ENCODE measurements at regions not wholly inside any gene's neighbourhood (a gene's known extent, or its start where the extent isn't known, plus 50 kb on each side); places are given as distances from the start of the nearest gene placed in this dataset.

- H3K27me3 Mint-ChIP-seq (ENCODE audit: insufficient read depth, unreplicated experiment): peaks cover 4% of the 10 kb centered on the region
- H3K27me3 ChIP-seq (replicated peaks; ENCODE audit: control insufficient read depth, insufficient read depth, low read length): no peaks in the 10 kb centered on the region
- ChIA-PET POLR2A (no interaction called here), CTCF (no interaction called here)
- no TSS peak for BruUV-seq (replicated peaks)
- H3K4me1 ChIP-seq: no peaks in the 10 kb centered on the region
- no peaks in the 10 kb centered on the region for H3K4me1 Mint-ChIP-seq (ENCODE audit: low read depth, unreplicated experiment)
- no peaks in the 10 kb centered on the region for H3K36me3 Mint-ChIP-seq (ENCODE audit: insufficient read depth, unreplicated experiment)
- no peaks in the 10 kb centered on the region for H3K9me3 ChIP-seq
- no peak overlapping the region for H3K4me3 Mint-ChIP-seq (ENCODE audit: unreplicated experiment)
- peaks cover 10% of the 10 kb centered on the region for H3K9me3 Mint-ChIP-seq (ENCODE audit: unreplicated experiment)
- no peak for DNase-seq
- no peak overlapping the region for H3K4me3 ChIP-seq (ENCODE audit: low read depth, low read length)
- H3K36me3 ChIP-seq (ENCODE audit: control insufficient read depth, insufficient read depth, low read length): no peaks in the 10 kb centered on the region
- no peak overlapping the region for H3K27ac Mint-ChIP-seq (ENCODE audit: unreplicated experiment)
- intact Hi-C loops (cut with micrococcal nuclease; ENCODE audit: unreplicated experiment): no loop called here
- no peak for TF ChIP-seq CTCF (IDR thresholded peaks at IDR 0.05; ENCODE audit: insufficient read depth in 1 of 2, low read depth in 1 of 2, low read length in 1 of 2, severe bottlenecking in 1 of 2, unreplicated experiment in 1 of 2)
Observed at GRCh38 chr2:67828066-67828465, 234.7 kb downstream of the C1D start.

GRCh38 chr2:67829470-67829869 is 233.3 kb downstream of the C1D start:
- H3K36me3 ChIP-seq (ENCODE audit: control insufficient read depth, insufficient read depth, low read length): no peaks in the 10 kb centered on the region
- no peak for DNase-seq
- Mint-ChIP-seq H3K4me3 (ENCODE audit: unreplicated experiment) (no peak overlapping the region), H3K27me3 (ENCODE audit: insufficient read depth, unreplicated experiment) (peaks cover 4% of the 10 kb centered on the region), H3K27ac (ENCODE audit: unreplicated experiment) (no peak overlapping the region), H3K36me3 (ENCODE audit: insufficient read depth, unreplicated experiment) (no peaks in the 10 kb centered on the region), H3K4me1 (ENCODE audit: low read depth, unreplicated experiment) (no peaks in the 10 kb centered on the region), H3K9me3 (ENCODE audit: unreplicated experiment) (peaks cover 10% of the 10 kb centered on the region)
- no peaks in the 10 kb centered on the region for H3K9me3 ChIP-seq
- H3K27me3 ChIP-seq (replicated peaks; ENCODE audit: control insufficient read depth, insufficient read depth, low read length): no peaks in the 10 kb centered on the region
- H3K4me1 ChIP-seq: no peaks in the 10 kb centered on the region
- no peak overlapping the region for H3K4me3 ChIP-seq (ENCODE audit: low read depth, low read length)
- no peak for TF ChIP-seq CTCF (IDR thresholded peaks at IDR 0.05; ENCODE audit: insufficient read depth in 1 of 2, low read depth in 1 of 2, low read length in 1 of 2, severe bottlenecking in 1 of 2, unreplicated experiment in 1 of 2)
- POLR2A ChIA-PET: no interaction called here
- intact Hi-C loops (cut with micrococcal nuclease; ENCODE audit: unreplicated experiment): no loop called here
- CTCF ChIA-PET: interaction anchor here (0.7 kb wide), 1 partner anchor 1918 kb away, joined by 3 read pairs; no protein-coding TSS in a partner anchor
- no TSS peak for BruUV-seq (replicated peaks)

- no peak for DNase-seq
- intact Hi-C loops (cut with micrococcal nuclease; ENCODE audit: unreplicated experiment): no loop called here
Observed at GRCh38 chr2:67833632-67834031, 229.2 kb downstream of the C1D start.

More at GRCh38 chr2:67833632-67834031, 229.2 kb downstream of the C1D start:
- no peak overlapping the region for H3K4me3 ChIP-seq (ENCODE audit: low read depth, low read length)
- ChIA-PET POLR2A (no interaction called here), CTCF (no interaction called here)
- Mint-ChIP-seq H3K4me3 (ENCODE audit: unreplicated experiment) (no peak overlapping the region), H3K4me1 (ENCODE audit: low read depth, unreplicated experiment) (no peaks in the 10 kb centered on the region), H3K9me3 (ENCODE audit: unreplicated experiment) (peaks cover 10% of the 10 kb centered on the region), H3K27me3 (ENCODE audit: insufficient read depth, unreplicated experiment) (peaks cover 4% of the 10 kb centered on the region), H3K36me3 (ENCODE audit: insufficient read depth, unreplicated experiment) (no peaks in the 10 kb centered on the region), H3K27ac (ENCODE audit: unreplicated experiment) (no peak overlapping the region)
- no peaks in the 10 kb centered on the region for H3K9me3 ChIP-seq
- no peak for TF ChIP-seq CTCF (IDR thresholded peaks at IDR 0.05; ENCODE audit: insufficient read depth in 1 of 2, low read depth in 1 of 2, low read length in 1 of 2, severe bottlenecking in 1 of 2, unreplicated experiment in 1 of 2)
- no peaks in the 10 kb centered on the region for H3K36me3 ChIP-seq (ENCODE audit: control insufficient read depth, insufficient read depth, low read length)
- no peaks in the 10 kb centered on the region for H3K4me1 ChIP-seq
- no peaks in the 10 kb centered on the region for H3K27me3 ChIP-seq (replicated peaks; ENCODE audit: control insufficient read depth, insufficient read depth, low read length)
- no TSS peak for BruUV-seq (replicated peaks)
